ENCODE measurements at regions not wholly inside any gene's neighbourhood (a gene's known extent, or its start where the extent isn't known, plus 50 kb on each side); places are given as distances from the start of the nearest gene placed in this dataset.

GRCh38 chr15:69737916-69738315 lies 285.3 kb downstream of the RPLP1 start:
- H3K27ac ChIP-seq, result no peak overlapping the region
- no peaks in the 10 kb centered on the region for H3K9me3 ChIP-seq
- no peak for DNase-seq (ENCODE audit: low spot score)
- no peaks in the 10 kb centered on the region for H3K27me3 ChIP-seq (replicated peaks; ENCODE audit: insufficient read depth)
- H3K4me1 ChIP-seq (replicated peaks), result peaks cover 4% of the 10 kb centered on the region
- no peak overlapping the region for H3K4me3 ChIP-seq
- no peaks in the 10 kb centered on the region for H3K36me3 ChIP-seq
- TF ChIP-seq CTCF (IDR thresholded peaks at IDR 0.05) (no peak), POLR2AphosphoS5 (IDR thresholded peaks at IDR 0.05) (no peak), POLR2A (IDR thresholded peaks at IDR 0.05) (no peak)
- intact Hi-C loops (cut with DNase I), result no loop called here

GRCh38 chr15:69740684-69741083 lies 288.1 kb downstream of the RPLP1 start:
- no peaks in the 10 kb centered on the region for H3K27me3 ChIP-seq (replicated peaks; ENCODE audit: insufficient read depth)
- no peaks in the 10 kb centered on the region for H3K9me3 ChIP-seq
- DNase-seq (ENCODE audit: low spot score), result no peak
- H3K27ac ChIP-seq, result no peak overlapping the region
- WGBS, result 100% methylated on average over 1 of the region's 1 CpG
- no peaks in the 10 kb centered on the region for H3K36me3 ChIP-seq
- TF ChIP-seq POLR2A (IDR thresholded peaks at IDR 0.05), result no peak
- no peak for TF ChIP-seq CTCF (IDR thresholded peaks at IDR 0.05)
- no peak for TF ChIP-seq POLR2AphosphoS5 (IDR thresholded peaks at IDR 0.05)
- intact Hi-C loops (cut with DNase I), result no loop called here
- H3K4me3 ChIP-seq, result no peak overlapping the region
- peaks cover 4% of the 10 kb centered on the region for H3K4me1 ChIP-seq (replicated peaks)

GRCh38 chr15:69742361-69742760 lies 289.7 kb downstream of the RPLP1 start:
- 26% methylated on average over 6 of the region's 9 CpGs for WGBS
- Histone ChIP-seq H3K4me1 (replicated peaks) (peaks cover 4% of the 10 kb centered on the region), H3K27ac (no peak overlapping the region), H3K4me3 (no peak overlapping the region), H3K27me3 (replicated peaks; ENCODE audit: insufficient read depth) (no peaks in the 10 kb centered on the region), H3K9me3 (no peaks in the 10 kb centered on the region), H3K36me3 (no peaks in the 10 kb centered on the region)
- intact Hi-C loops (cut with DNase I), result no loop called here
- DNase-seq (ENCODE audit: low spot score), result peak; percentile 22
- TF ChIP-seq POLR2AphosphoS5 (IDR thresholded peaks at IDR 0.05) (no peak), POLR2A (IDR thresholded peaks at IDR 0.05) (no peak), CTCF (IDR thresholded peaks at IDR 0.05) (no peak)

- H3K27ac ChIP-seq, result no peak overlapping the region
- TF ChIP-seq POLR2A (IDR thresholded peaks at IDR 0.05) (no peak), POLR2AphosphoS5 (IDR thresholded peaks at IDR 0.05) (no peak), CTCF (IDR thresholded peaks at IDR 0.05) (no peak)
- intact Hi-C loops (cut with DNase I), result no loop called here
- H3K4me1 ChIP-seq (replicated peaks), result peaks cover 4% of the 10 kb centered on the region
- WGBS, result 95% methylated on average over 1 of the region's 1 CpG
- H3K4me3 ChIP-seq, result no peak overlapping the region
- DNase-seq (ENCODE audit: low spot score), result no peak
- H3K9me3 ChIP-seq, result no peaks in the 10 kb centered on the region
- H3K36me3 ChIP-seq, result no peaks in the 10 kb centered on the region
- no peaks in the 10 kb centered on the region for H3K27me3 ChIP-seq (replicated peaks; ENCODE audit: insufficient read depth)
Observed at GRCh38 chr15:69743091-69743490, 290.5 kb downstream of the RPLP1 start.

GRCh38 chr15:69744391-69745162 lies 292.0 kb downstream of the RPLP1 start:
- Histone ChIP-seq H3K27ac (no peak overlapping the region), H3K4me1 (replicated peaks) (peaks cover 4% of the 10 kb centered on the region), H3K4me3 (no peak overlapping the region), H3K9me3 (no peaks in the 10 kb centered on the region), H3K36me3 (no peaks in the 10 kb centered on the region), H3K27me3 (replicated peaks; ENCODE audit: insufficient read depth) (no peaks in the 10 kb centered on the region)
- 67% methylated on average over 5 of the region's 5 CpGs for WGBS
- no peak for DNase-seq (ENCODE audit: low spot score)
- intact Hi-C loops (cut with DNase I), result no loop called here
- TF ChIP-seq CTCF (IDR thresholded peaks at IDR 0.05), result no peak

Measured in prostate gland (tissue), 2 donors.